GM18519 (cell line): ENCODE measurements at regions not wholly inside any gene's neighbourhood (a gene's known extent, or its start where the extent isn't known, plus 50 kb on each side); places are given as distances from the start of the nearest gene placed in this dataset.
A peak's percentile ranks its signal among the peaks of the same experiment; 100 is the strongest.

ENCODE experiments used
- ATAC-seq: cut with Tn5 transposase; IDR thresholded peaks from one replicate; pipeline ENCODE4 v1.9.1; 2021; ENCODE audit warnings: mild to moderate bottlenecking, moderate library complexity; ENCODE audit not compliant: unreplicated experiment, low FRiP score

GRCh38 chr2:20150110-20150706, 74.7 kb downstream of the SDC1 start:
- ATAC-seq, result no peak

DNA sequence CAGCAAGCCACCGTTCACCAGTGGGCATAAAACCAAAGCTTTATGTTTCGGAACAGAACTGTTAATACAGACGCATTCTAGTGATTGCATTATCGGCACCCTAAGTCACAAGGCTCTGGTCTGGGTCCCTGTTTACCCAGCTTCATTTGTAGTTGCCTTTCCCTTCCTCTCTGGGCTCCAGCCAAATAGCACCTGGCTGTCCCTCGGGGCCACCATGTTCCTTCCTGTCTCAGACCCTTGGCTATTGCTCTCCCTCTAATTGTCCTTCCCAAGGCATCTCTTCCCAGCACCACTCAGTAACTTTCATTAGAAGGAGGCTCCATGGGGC, 75.3 kb downstream of the SDC1 start:
- no peak for ATAC-seq

DNA sequence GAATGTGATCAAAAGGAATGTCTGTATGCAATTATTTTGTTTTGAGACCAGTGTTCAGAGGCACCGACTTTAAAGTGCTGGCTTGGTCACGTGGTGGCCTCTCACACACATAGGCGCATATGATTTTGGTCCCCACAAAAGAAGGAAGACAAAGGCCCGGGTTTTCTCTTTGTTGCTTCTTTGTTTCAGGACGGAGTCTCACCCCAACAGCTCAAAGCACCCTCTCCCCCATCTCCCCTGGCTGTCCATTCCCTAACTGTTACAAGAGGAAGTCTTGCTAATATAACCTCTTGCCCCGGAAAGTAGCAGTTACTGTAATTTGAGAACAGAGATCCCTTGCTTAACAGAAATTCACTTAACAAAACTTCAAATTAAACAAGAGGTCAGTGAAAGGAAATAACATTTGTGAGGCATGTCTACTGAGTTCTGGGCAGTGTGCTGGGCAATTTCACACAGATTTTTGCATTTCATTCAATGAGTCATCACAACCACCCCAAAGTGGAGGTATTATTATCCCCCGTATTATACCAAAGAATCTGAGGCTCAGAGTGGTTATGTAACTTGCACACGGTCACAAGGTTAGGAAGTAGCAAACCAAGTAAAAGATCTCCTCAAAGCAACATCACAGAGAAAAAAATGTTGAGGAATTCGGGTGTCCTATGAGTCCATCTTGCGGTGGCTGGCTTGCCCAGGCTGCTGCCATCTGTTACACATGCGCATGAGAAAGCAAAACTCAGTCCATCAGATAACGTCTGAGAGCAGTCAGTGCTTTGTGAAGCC, 75.8 kb downstream of the SDC1 start:
- ATAC-seq, result no peak

DNA sequence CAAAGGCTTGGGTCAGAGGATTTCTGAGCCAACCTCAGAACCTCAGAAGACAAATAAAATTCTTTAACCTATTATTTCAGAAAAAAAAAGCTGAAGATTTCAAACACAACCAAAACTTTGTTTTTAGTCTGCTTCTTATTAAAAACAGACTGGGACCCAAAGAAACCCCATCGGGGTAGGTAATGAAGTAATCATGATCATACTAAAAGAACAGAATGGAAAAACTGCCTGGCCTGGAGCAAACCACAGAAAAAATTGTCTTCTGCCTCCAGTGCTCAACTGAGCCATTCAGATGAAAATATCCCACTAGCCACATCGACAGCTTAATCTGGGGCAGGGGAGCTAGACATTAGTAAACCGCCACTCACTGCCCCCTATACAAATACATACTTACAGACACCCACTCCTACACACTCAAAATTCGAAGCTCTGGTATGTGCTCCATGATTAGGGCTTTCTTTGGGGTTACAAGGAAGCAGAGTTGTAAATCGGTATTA, 76.5 kb downstream of the SDC1 start:
- ATAC-seq, result no peak

DNA sequence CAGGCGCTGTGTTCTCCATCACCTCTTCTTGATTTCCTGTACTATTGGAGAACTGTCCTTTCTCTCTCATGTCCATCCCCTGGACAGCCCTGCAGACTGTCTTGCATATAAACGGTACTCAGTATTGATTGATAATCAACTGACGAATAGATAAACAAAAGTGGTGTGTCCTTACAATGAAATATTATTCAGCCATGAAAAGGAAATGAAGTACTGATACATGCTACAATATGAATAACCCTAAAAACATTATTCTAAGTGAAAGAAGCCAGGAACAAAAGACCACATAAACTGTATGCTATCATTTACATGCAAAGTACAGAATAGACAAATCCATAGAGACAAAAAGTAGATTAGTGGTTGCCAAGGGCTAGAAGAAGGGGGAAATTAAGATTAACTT, 77.6 kb downstream of the SDC1 start:
- no peak for ATAC-seq

DNA sequence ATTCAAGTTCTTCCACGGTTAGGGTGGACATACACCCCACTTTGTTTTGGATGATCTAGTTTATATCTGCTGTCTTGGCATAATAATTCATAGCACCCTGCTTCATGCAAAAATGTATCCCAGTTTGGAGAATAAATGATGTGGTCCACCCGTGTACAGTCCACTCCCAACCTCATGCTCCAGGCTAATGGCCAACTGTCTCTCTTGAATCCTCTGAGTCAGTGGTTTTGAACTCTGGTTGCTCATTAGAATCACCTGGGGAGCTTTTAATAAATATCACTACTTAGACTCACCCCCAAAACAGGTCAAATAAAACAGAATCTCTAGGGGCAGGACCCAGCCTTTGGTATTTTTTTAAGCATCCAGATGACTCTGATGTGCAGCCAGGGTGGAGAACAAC, 78.5 kb downstream of the SDC1 start:
- no peak for ATAC-seq

DNA sequence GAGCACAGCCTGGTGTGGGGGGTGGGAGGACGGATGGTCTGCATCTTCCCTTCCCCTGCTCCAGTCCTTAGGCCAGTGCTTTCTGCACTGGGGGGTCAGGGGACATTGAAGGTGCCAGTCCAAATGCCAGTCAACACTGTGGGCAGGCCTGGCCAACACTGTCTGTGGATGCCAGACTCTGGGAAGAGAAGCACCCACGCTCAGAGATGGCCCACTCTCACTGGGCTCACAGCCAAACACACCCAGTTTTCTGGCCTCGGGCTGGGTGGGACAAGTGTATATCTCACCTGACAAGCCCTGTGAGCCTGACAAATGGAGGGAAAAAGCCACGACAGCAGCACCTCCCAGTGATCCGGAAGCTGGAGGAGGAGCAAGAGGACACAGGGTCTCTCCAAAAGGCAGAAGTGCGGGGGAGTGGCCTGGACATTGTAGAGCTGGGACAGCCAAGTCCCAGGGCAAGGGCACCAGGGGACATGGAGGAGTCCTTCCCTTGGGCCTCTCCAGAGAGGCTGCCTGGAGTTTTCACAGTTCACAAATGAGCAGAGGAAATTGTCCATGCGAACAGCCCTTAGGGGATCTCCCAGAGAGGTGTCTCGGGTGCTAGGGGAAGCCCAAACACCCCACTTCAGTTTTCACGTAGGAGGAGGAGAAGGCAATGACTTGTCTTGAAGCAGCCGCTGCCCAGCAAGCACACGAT, 79.3 kb downstream of the SDC1 start:
- peak; percentile 79 for ATAC-seq

DNA sequence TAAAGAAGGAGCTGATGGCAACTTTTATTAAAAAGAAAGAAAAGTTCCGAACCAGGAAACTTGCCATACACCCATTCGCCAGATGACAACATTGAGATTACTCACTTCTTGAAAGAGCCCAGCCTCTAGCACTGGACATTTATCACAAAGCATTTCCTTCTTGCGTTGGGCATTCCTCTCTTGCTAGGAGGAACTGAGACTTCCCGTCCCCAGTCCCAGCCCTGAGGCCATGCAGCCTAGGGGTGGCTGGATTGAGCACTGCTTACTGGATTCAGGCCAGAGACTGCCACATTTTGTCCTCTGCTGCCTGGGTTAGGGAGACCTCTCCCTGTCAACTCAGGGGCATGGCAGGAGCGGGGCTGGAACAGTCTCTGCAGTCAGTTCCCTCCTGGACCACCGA, 80.1 kb downstream of the SDC1 start:
- ATAC-seq, result no peak

DNA sequence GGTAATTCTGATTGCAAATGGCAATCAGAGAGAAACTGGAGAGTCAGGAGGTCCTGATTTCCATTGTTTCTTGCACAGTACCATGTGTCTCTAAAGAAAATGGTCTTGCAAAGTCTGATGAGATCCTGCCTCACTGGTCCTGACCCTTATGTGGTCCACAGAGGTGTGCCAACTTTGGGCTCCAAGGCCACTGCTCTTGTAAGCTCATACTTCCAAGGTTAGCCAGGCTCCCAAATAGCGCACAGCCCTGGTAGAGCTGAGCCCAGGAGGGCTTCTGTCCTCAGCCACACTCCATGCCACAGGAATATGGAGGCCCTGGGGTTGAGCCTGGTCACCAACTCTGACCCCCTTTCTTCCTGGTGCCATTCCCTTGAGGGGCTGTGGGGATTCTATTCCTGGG, 80.7 kb downstream of the SDC1 start:
- ATAC-seq, result no peak

DNA sequence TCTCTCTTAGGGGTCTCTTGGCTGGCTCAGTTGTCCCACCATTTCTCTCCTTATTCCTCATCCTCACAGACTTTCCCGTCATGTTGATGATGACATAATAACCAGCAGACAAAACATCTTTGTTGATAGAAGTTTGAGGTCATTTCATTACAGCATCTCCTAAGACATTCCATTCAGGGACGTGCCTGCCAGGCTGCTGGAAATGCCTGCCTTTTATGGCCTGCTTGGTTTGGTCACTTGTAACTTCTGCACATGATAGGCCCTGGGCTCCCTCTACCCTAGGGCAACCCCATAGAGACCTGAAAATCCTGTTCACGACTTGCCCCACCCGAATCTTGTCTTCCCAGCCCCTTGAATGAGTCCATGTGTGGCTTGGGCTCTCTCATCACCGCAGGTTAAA, 81.7 kb downstream of the SDC1 start:
- no peak for ATAC-seq

DNA sequence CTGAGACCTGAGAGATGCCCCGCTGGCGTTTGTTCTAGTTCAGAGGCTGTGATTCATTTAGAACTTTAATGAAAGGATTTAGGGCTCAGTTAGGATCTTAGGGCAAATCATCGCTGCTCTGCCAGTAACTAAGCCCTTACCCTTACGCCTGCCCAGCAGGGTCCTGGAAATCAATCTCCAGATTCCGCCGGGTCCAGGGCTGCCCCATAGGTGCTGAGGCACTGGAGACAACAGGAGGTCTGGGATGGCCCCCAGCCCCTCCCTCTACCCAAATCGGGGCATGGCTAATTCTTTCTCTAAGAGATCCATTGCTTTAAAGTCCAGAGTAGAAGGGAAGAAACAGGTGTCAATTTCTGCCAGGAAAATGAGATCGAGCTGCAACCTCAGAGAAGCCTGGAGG, 83.1 kb downstream of the SDC1 start:
- ATAC-seq, result no peak

GRCh38 chr2:20141056-20141762, 83.7 kb downstream of the SDC1 start:
- ATAC-seq, result no peak

- ATAC-seq, result no peak
These were observed 84.4 kb downstream of the SDC1 start for GRCh38 chr2:20140321-20141055.

GRCh38 chr2:20139407-20140172, 85.3 kb downstream of the SDC1 start:
- ATAC-seq, result no peak

GRCh38 chr2:20138696-20139095, 86.2 kb downstream of the SDC1 start:
- ATAC-seq, result no peak

- no peak for ATAC-seq
These were observed 86.5 kb upstream of the LAPTM4A start for GRCh38 chr2:20137884-20138283.

- no peak for ATAC-seq
These were observed 85.7 kb upstream of the LAPTM4A start for GRCh38 chr2:20137131-20137571.

GRCh38 chr2:20136149-20136548, 84.7 kb upstream of the LAPTM4A start:
- no peak for ATAC-seq

DNA sequence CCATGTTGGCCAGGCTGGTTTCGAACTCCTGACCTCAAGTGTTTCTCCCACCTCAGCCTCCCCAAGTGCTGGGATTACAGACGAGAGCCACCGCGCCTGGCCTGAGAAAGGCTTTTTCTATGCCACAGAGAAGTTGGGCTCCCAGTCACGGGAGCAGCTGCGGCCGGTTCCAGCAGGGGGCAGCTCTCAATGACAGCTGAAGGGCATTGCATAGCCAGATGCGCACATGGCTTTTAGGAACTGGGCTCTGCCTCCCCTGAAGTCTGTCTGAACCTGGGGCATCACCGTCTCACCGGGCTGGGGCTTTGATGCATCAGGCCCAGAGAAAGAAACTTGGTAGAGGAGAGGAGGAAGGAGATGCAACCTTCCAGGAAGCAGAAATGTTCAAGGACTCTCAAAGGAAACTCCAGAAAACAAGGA, 84.2 kb upstream of the LAPTM4A start:
- ATAC-seq, result peak; percentile 83
